ENCODE measurements at regions not wholly inside any gene's neighbourhood (a gene's known extent, or its start where the extent isn't known, plus 50 kb on each side); places are given as distances from the start of the nearest gene placed in this dataset.
"Not testable (repeated sequence)": the region's sequence is repeated elsewhere in the genome, so short reads cannot be mapped to it uniquely, and the experiment has no call there.

DNA sequence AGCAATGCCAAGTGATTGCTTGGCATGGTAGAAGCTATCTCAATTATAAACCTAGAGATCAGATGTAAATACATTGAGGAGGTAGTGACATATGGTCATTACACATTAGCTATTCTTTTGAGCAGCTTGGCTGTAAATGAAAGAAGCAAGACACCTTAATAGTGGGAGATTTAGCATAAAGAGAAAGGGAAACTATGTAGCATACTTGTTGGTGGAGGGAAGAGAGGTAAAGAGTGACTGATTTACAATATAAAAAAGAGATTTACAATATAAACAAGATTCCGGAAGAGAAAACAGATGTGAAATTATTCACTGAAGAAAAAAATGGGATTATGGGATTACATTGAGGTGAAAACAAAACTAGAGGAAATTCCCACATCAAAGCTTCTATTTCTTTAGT is 2009.6 kb downstream of the OLFM4 start:
- H3K27me3 ChIP-seq, result no peaks in the 10 kb centered on the region
- TF ChIP-seq, protein P1, sequence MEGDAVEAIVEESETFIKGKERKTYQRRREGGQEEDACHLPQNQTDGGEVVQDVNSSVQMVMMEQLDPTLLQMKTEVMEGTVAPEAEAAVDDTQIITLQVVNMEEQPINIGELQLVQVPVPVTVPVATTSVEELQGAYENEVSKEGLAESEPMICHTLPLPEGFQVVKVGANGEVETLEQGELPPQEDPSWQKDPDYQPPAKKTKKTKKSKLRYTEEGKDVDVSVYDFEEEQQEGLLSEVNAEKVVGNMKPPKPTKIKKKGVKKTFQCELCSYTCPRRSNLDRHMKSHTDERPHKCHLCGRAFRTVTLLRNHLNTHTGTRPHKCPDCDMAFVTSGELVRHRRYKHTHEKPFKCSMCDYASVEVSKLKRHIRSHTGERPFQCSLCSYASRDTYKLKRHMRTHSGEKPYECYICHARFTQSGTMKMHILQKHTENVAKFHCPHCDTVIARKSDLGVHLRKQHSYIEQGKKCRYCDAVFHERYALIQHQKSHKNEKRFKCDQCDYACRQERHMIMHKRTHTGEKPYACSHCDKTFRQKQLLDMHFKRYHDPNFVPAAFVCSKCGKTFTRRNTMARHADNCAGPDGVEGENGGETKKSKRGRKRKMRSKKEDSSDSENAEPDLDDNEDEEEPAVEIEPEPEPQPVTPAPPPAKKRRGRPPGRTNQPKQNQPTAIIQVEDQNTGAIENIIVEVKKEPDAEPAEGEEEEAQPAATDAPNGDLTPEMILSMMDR (IDR thresholded peaks at IDR 0.05), result no peak
- no peak for TF ChIP-seq POLR2A (IDR thresholded peaks at IDR 0.05)
- no peak for TF ChIP-seq POLR2AphosphoS5 (IDR thresholded peaks at IDR 0.05)
- TF ChIP-seq EP300 (IDR thresholded peaks at IDR 0.05), result no peak
- intact Hi-C loops (cut with DNase I; ENCODE audit: low total_unique reads), result no loop called here
- H3K27ac ChIP-seq, result no peak overlapping the region
- WGBS, 5 donors, result 37 to 56% (median 50%) methylated on average over 1 of the region's 1 CpG
- H3K4me3 ChIP-seq, result no peak overlapping the region
- no peak for DNase-seq
- no peaks in the 10 kb centered on the region for H3K9me3 ChIP-seq
- no peaks in the 10 kb centered on the region for H3K4me1 ChIP-seq
- H3K36me3 ChIP-seq, result no peaks in the 10 kb centered on the region

DNA sequence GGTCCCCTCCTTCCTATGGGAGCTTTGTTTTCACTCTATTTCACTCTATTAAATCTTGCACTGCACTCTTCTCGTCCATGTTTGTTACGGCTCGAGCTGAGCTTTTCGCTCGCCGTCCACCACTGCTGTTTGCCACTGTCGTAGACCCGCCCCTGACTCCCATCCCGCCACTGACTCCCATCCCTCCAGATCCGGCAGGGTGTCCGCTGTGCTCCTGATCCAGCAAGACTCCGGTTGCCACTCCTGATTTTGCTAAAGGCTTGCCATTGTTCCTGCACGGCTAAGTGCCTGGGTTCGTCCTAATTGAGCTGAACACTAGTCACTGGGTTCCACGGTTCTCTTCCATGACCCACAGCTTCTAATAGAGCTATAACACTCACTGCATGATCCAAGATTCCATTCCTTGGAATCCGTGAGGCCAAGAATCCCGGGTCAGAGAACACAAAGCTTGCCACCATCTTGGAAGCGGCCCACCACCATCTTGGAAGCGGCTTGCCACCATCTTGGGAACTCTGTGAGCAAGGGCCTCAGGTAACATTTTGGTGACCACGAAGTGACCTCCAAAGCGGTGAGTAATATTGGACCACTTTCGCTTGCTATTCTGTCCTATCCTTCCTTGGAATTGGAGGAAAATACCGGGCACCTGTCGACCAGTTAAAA is 2025.4 kb downstream of the OLFM4 start:
- DNase-seq; intact Hi-C loops (cut with DNase I; ENCODE audit: low total_unique reads): not testable (repeated sequence)

DNA sequence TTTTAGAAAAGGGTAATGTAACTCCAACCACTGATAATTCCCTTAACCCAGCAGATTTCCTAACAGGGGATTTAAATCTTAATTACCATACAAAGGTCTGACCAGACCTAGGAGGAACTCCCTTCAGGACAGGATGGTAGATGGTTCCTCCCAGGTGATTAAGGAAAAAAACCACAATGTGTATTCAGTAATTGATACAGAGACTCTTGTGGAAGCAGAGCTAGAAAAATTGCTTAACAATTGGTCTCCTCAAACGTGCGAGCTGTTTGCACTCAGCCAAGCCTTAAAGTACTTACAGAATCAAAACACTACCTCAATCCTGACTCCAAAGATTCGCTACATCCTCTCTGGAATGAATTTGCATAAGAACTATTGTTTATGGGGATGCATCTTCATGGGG is 2027.1 kb downstream of the OLFM4 start:
- H3K4me3 ChIP-seq; H3K27ac ChIP-seq; H3K9me3 ChIP-seq; H3K27me3 ChIP-seq; H3K36me3 ChIP-seq; intact Hi-C loops (cut with DNase I; ENCODE audit: low total_unique reads); H3K4me1 ChIP-seq: not testable (repeated sequence)
- 51 to 72% (median 61%) methylated on average over 3 of the region's 3 CpGs for WGBS, 5 donors
- peak in 1 of 2 donors; percentile 21 for DNase-seq

More for the DNA sequence above, 2025.4 kb downstream of the OLFM4 start:
- H3K4me3 ChIP-seq, H3K27ac ChIP-seq, H3K36me3 ChIP-seq, H3K27me3 ChIP-seq, H3K4me1 ChIP-seq, H3K9me3 ChIP-seq: not testable (repeated sequence)
- 93 to 96% (median 94%) methylated on average over 24 of the region's 24 CpGs for WGBS, 5 donors

DNA sequence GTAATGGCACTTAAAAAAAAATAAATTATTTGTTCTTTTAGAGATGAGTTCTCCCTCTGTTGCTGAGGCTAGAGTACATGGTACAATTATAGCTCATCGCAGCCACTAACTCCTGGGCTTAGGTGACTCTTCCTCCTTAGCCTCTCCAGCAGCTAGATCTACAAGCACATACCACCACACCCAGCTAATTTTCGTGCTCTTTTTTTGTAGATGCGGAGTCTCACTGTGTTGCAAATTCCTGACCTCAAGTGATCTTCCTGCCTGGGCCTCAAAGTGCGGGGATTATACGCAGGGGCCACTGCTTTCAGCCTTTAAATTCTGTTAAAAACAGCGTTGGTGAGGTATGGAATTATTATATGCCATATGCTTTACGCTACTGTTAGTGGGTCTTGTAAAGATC is 2034.0 kb downstream of the OLFM4 start:
- Histone ChIP-seq H3K4me3 (no peak overlapping the region), H3K4me1 (no peaks in the 10 kb centered on the region), H3K27ac (no peak overlapping the region), H3K27me3 (no peaks in the 10 kb centered on the region), H3K36me3 (no peaks in the 10 kb centered on the region), H3K9me3 (no peaks in the 10 kb centered on the region)
- intact Hi-C loops (cut with DNase I; ENCODE audit: low total_unique reads), result no loop called here
- DNase-seq, result no peak
- 88 to 93% (median 92%) methylated on average over 7 of the region's 7 CpGs for WGBS, 5 donors
- no peak for TF ChIP-seq POLR2A (IDR thresholded peaks at IDR 0.05)
- no peak for TF ChIP-seq EP300 (IDR thresholded peaks at IDR 0.05)
- TF ChIP-seq POLR2AphosphoS5 (IDR thresholded peaks at IDR 0.05), result no peak
- TF ChIP-seq, protein P1 (IDR thresholded peaks at IDR 0.05), result no peak

DNA sequence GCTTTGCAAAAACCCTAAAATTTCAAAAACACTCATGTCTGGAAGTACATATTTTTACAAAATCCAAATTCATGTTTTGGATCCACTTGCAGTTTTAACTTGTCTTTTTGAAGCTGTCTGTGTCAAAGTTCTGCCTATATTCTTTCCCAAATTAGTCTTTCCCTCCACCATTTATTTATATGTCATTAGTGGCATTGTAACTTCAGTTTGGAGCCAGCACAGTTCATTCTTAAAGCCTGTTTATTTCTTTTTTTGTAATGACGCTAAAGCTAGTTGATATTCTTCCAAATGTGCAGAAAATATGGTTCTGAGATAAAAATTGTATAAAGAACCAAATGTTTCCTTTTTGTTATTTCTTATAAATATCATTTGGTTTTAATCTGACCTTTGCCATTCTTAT is 2039.3 kb downstream of the OLFM4 start:
- Histone ChIP-seq H3K4me3 (no peak overlapping the region), H3K36me3 (no peaks in the 10 kb centered on the region), H3K4me1 (no peaks in the 10 kb centered on the region), H3K27me3 (no peaks in the 10 kb centered on the region), H3K27ac (no peak overlapping the region), H3K9me3 (no peaks in the 10 kb centered on the region)
- WGBS, 5 donors, result 44 to 88% (median 67%) methylated on average over 1 of the region's 1 CpG
- DNase-seq, result peak in 1 of 2 donors; percentile 15
- intact Hi-C loops (cut with DNase I; ENCODE audit: low total_unique reads), result no loop called here
- TF ChIP-seq EP300 (IDR thresholded peaks at IDR 0.05) (no peak), POLR2A (IDR thresholded peaks at IDR 0.05) (no peak), POLR2AphosphoS5 (IDR thresholded peaks at IDR 0.05) (no peak)
- TF ChIP-seq, protein P1 (IDR thresholded peaks at IDR 0.05), result no peak

Measured in stomach (tissue), 8 donors.